SK-N-SH (cell line): ENCODE measurements at regions not wholly inside any gene's neighbourhood (a gene's known extent, or its start where the extent isn't known, plus 50 kb on each side); places are given as distances from the start of the nearest gene placed in this dataset.
A peak's percentile ranks its signal among the peaks of the same experiment; 100 is the strongest.

Source experiments
- CTCF ChIA-PET: fragments of 300-600, 350-600 bp; formaldehyde crosslinking; extraction: SDS; loops from one replicate; lab custom pipeline; 2021; lab: Yijun Ruan, JAX
- POLR2A ChIA-PET: fragments of 350-600 bp; sonication (Branson Sonifier 250); formaldehyde crosslinking; extraction: SDS; loops from one replicate; lab custom pipeline; 2020; ENCODE audit warnings: antibody characterized with exemption, inconsistent platforms; lab: Yijun Ruan, JAX
- DNase-seq: peaks from one replicate; pipeline ENCODE4 v3.0.0; 2012
- H2AFZ ChIP-seq: fragments of 200-600 bp; sonication (generic); 2 replicates; pipeline ENCODE4 v1.8.1; 2016; ENCODE audit warnings: antibody characterized with exemption, mild to moderate bottlenecking, low read depth
- H3F3A ChIP-seq: fragments of 200-600 bp; sonication (generic); replicated peaks from 2 replicates; pipeline ENCODE3; 2016; ENCODE audit warnings: antibody characterized with exemption, mild to moderate bottlenecking; ENCODE audit not compliant: insufficient read depth
- H3K27ac ChIP-seq, 2 experiments: fragments of 200-500 bp in 1 of 2; fragments of 200-600 bp in 1 of 2; sonication (Bioruptor generic) in 1 of 2; sonication (generic), shearing (Covaris generic) in 1 of 2; 2 replicates each; pipeline versions ENCODE4 v1.5.1 to v1.6.1; 2014 to 2016; ENCODE audit warnings: low read depth in 2 of 2, inconsistent platforms in 1 of 2, low read length in 1 of 2, mild to moderate bottlenecking in 1 of 2, mixed read lengths in 1 of 2
- H3K27me3 ChIP-seq: fragments of 200-600 bp; sonication (generic), shearing (Covaris generic); 2 replicates; pipeline ENCODE4 v1.6.1; 2016; ENCODE audit warnings: mixed run types; ENCODE audit not compliant: insufficient read depth
- H3K36me3 ChIP-seq, 2 experiments: fragments of 200-500 bp in 1 of 2; fragments of 200-600 bp in 1 of 2; sonication (Bioruptor generic) in 1 of 2; sonication (generic) in 1 of 2; replicated peaks in 1 of 2; 2 replicates each; pipeline versions ENCODE3 to v1.5.1; 2014 to 2016; ENCODE audit warnings: low read length in 1 of 2, mild to moderate bottlenecking in 1 of 2; ENCODE audit not compliant: insufficient read depth in 2 of 2, control insufficient read depth in 1 of 2
- H3K4me1 ChIP-seq, 2 experiments: fragments of 200-500 bp in 1 of 2; fragments of 200-600 bp in 1 of 2; sonication (Bioruptor generic) in 1 of 2; sonication (generic), shearing (Covaris generic) in 1 of 2; 2 replicates each; pipeline versions ENCODE4 v1.5.1 to v1.6.1; 2014 to 2016; ENCODE audit warnings: low read depth in 1 of 2, low read length in 1 of 2, mixed run types in 1 of 2; ENCODE audit not compliant: insufficient read depth in 2 of 2, control insufficient read depth in 1 of 2
- H3K4me2 ChIP-seq: fragments of 200-600 bp; sonication (generic), shearing (Covaris generic); 2 replicates; pipeline ENCODE4 v1.6.1; 2017; ENCODE audit warnings: mixed run types
- H3K4me3 ChIP-seq, 2 experiments: fragments of 200-500 bp in 1 of 2; fragments of 200-600 bp in 1 of 2; sonication (Bioruptor generic) in 1 of 2; sonication (generic), shearing (Covaris generic) in 1 of 2; 2 replicates each; pipeline versions ENCODE4 v1.5.1 to v1.8.1; 2014 to 2016; ENCODE audit warnings: low read depth in 2 of 2, inconsistent platforms in 1 of 2, low read length in 1 of 2, mild to moderate bottlenecking in 1 of 2, mixed read lengths in 1 of 2, moderate library complexity in 1 of 2
- H3K79me2 ChIP-seq: fragments of 200-600 bp; sonication (generic); 2 replicates; pipeline ENCODE4 v1.8.1; 2017; ENCODE audit warnings: mild to moderate bottlenecking; ENCODE audit not compliant: insufficient read depth
- H3K9ac ChIP-seq: fragments of 200-600 bp; sonication (generic); 2 replicates; pipeline ENCODE4 v1.6.1; 2017; ENCODE audit warnings: mixed run types
- H3K9me2 ChIP-seq: fragments of 200-600 bp; sonication (generic); 2 replicates; pipeline ENCODE4 v1.6.1; 2017; ENCODE audit warnings: mixed run types
- H3K9me3 ChIP-seq: fragments of 200-600 bp; sonication (generic); 2 replicates; pipeline ENCODE4 v1.6.1; 2017; ENCODE audit warnings: mixed run types, mild to moderate bottlenecking, moderate library complexity
- H4K20me1 ChIP-seq: fragments of 200-600 bp; sonication (generic); 2 replicates; pipeline ENCODE4 v1.6.1; 2017; ENCODE audit warnings: mild to moderate bottlenecking, mixed run types; ENCODE audit not compliant: insufficient read depth
- CHD2 ChIP-seq: fragments of 150-350 bp; IDR thresholded peaks from 2 replicates; pipeline ENCODE4 v1.6.1; 2018; ENCODE audit warnings: low read length; ENCODE audit not compliant: partially characterized antibody
- CTCF ChIP-seq: fragments of 200-600 bp; sonication (generic); IDR thresholded peaks from 2 replicates; pipeline ENCODE4 v1.6.1; 2017; ENCODE audit warnings: antibody characterized with exemption, mild to moderate bottlenecking, moderate library complexity
- ELF1 ChIP-seq: IDR thresholded peaks from 2 replicates; pipeline ENCODE4 v1.4.0; 2012
- EP300 ChIP-seq, 2 experiments: IDR thresholded peaks; 2 replicates each; pipeline versions ENCODE4 v1.4.0 to v1.6.1; 2012; ENCODE audit warnings: borderline replicate concordance in 1 of 2, low read depth in 1 of 2, low read length in 1 of 2
- FOSL2 ChIP-seq: IDR thresholded peaks from 2 replicates; pipeline ENCODE4 v1.4.0; 2012; ENCODE audit warnings: low read depth, mild to moderate bottlenecking, moderate library complexity, borderline replicate concordance
- GABPA ChIP-seq: IDR thresholded peaks from 2 replicates; pipeline ENCODE4 v1.4.0; 2012; ENCODE audit warnings: low read depth, mild to moderate bottlenecking
- IRF3 ChIP-seq: fragments of 150-350 bp; IDR thresholded peaks from 2 replicates; pipeline ENCODE4 v1.6.1; 2016; ENCODE audit warnings: mild to moderate bottlenecking, low read depth, low read length
- MEF2A ChIP-seq: IDR thresholded peaks from 2 replicates; pipeline ENCODE4 v1.4.0; 2012; ENCODE audit warnings: low read depth, borderline replicate concordance
- MXI1 ChIP-seq: IDR thresholded peaks from 2 replicates; pipeline ENCODE4 v1.6.1; 2012; ENCODE audit warnings: mild to moderate bottlenecking, low read depth, low read length, improper control_type of control experiment
- NFIC ChIP-seq: IDR thresholded peaks from 2 replicates; pipeline ENCODE4 v1.4.0; 2012; ENCODE audit warnings: borderline replicate concordance
- NRF1 ChIP-seq: IDR thresholded peaks from 2 replicates; pipeline ENCODE4 v1.6.1; 2012; ENCODE audit warnings: low read depth, mild to moderate bottlenecking, low read length
- RAD21 ChIP-seq: IDR thresholded peaks from 2 replicates; pipeline ENCODE4 v1.6.1; 2012; ENCODE audit warnings: mild to moderate bottlenecking, low read length
- RCOR1 ChIP-seq: fragments of 150-350 bp; IDR thresholded peaks from 2 replicates; pipeline ENCODE4 v1.6.1; 2017; ENCODE audit warnings: antibody characterized with exemption, low read length
- REST ChIP-seq: IDR thresholded peaks from 2 replicates; pipeline ENCODE4 v1.6.1; 2012; ENCODE audit warnings: mild to moderate bottlenecking, low read depth, low read length, moderate library complexity
- RFX5 ChIP-seq: IDR thresholded peaks from 2 replicates; pipeline ENCODE4 v1.6.1; 2012; ENCODE audit warnings: mild to moderate bottlenecking, improper control_type of control experiment, low read length
- SIN3A ChIP-seq: IDR thresholded peaks from 2 replicates; pipeline ENCODE4 v1.6.1; 2012; ENCODE audit warnings: low read depth, mild to moderate bottlenecking, low read length, moderate library complexity, borderline replicate concordance
- TAF1 ChIP-seq: IDR thresholded peaks from 2 replicates; pipeline ENCODE4 v1.6.1; 2012; ENCODE audit warnings: low read depth, mild to moderate bottlenecking, low read length, moderate library complexity, borderline replicate concordance
- USF1 ChIP-seq: IDR thresholded peaks from 2 replicates; pipeline ENCODE4 v1.4.0; 2012; ENCODE audit warnings: low read depth, borderline replicate concordance
- USF2 ChIP-seq: fragments of 150-350 bp; IDR thresholded peaks from 2 replicates; pipeline ENCODE4 v1.6.1; 2017; ENCODE audit warnings: antibody characterized with exemption, low read length, low read depth, borderline replicate concordance
- YY1 ChIP-seq: IDR thresholded peaks from 2 replicates; pipeline ENCODE4 v1.4.0; 2012; ENCODE audit warnings: low read depth, mild to moderate bottlenecking
- WGBS: methylation state at CpG from one replicate; pipeline ENCODE4 v1.1.6; 2017; ENCODE audit warnings: low lambda C conversion rate; 5-methylcytosine and 5-hydroxymethylcytosine counted together

- H3K27me3 ChIP-seq: no peaks in the 10 kb centered on the region
- H3K9ac ChIP-seq: no peak overlapping the region
- no peaks in the 10 kb centered on the region for H3K79me2 ChIP-seq
- no peak overlapping the region for H3K4me2 ChIP-seq
- DNase-seq: no peak
- no peak for TF ChIP-seq YY1
- no peak for TF ChIP-seq USF2
- no peak for TF ChIP-seq CHD2
- no peak for TF ChIP-seq ELF1
- no peak for TF ChIP-seq NRF1
- no peak for TF ChIP-seq REST
- no peak for TF ChIP-seq TAF1
- TF ChIP-seq MEF2A: no peak
- no peak overlapping the region for H2AFZ ChIP-seq
- H3K9me3 ChIP-seq: no peaks in the 10 kb centered on the region
- CTCF ChIA-PET: no interaction called here
- no peaks in the 10 kb centered on the region for H3K9me2 ChIP-seq
- WGBS: 11% methylated on average over 4 of the region's 4 CpGs
- H3K4me1 ChIP-seq: no peaks in the 10 kb centered on the region
- H3F3A ChIP-seq: peaks cover 3% of the 10 kb centered on the region
- H4K20me1 ChIP-seq: no peaks in the 10 kb centered on the region
- no peaks in the 10 kb centered on the region for H3K36me3 ChIP-seq
- H3K27ac ChIP-seq: no peak overlapping the region
- POLR2A ChIA-PET: no interaction called here
- no peak overlapping the region for H3K4me3 ChIP-seq
Observed at GRCh38 chr6:74448850-74449249, 752.8 kb downstream of the CD109 start.

- no peaks in the 10 kb centered on the region for H3K27me3 ChIP-seq
- H3K9me2 ChIP-seq: no peaks in the 10 kb centered on the region
- 0 out of 2 replicates have a peak overlapping the region, but pooled peaks have one; percentile 44 for H2AFZ ChIP-seq
- H3K36me3 ChIP-seq: no peaks in the 10 kb centered on the region
- no peak for DNase-seq
- CTCF ChIA-PET: no interaction called here
- no peak overlapping the region for H3K4me3 ChIP-seq
- H4K20me1 ChIP-seq: no peaks in the 10 kb centered on the region
- H3K9ac ChIP-seq: no peak overlapping the region; the same call in 1 of the 2 replicates
- H3K9me3 ChIP-seq: no peaks in the 10 kb centered on the region
- WGBS: 3% methylated on average over 5 of the region's 5 CpGs
- no peak overlapping the region; a peak in 1 of 4 replicates for H3K27ac ChIP-seq
- POLR2A ChIA-PET: no interaction called here
- H3K4me2 ChIP-seq: peak overlapping the region; percentile 37; the same call in 1 of the 2 replicates
- peaks cover 3% of the 10 kb centered on the region for H3F3A ChIP-seq
- H3K4me1 ChIP-seq: no peaks in the 10 kb centered on the region
- no peaks in the 10 kb centered on the region for H3K79me2 ChIP-seq
- TF ChIP-seq EP300 (IDR thresholded peaks at IDR 0.05; ENCODE audit: borderline replicate concordance in 1 of 2, low read depth in 1 of 2, low read length in 1 of 2) (no peak), MEF2A (no peak), RFX5 (no peak), FOSL2 (no peak), NFIC (no peak), ELF1 (no peak), USF1 (no peak), RCOR1 (no peak), CTCF (no peak), RAD21 (no peak), IRF3 (no peak), CHD2 (no peak), GABPA (no peak), SIN3A (no peak), MXI1 (no peak)
Observed at GRCh38 chr6:74447013-74447412, 751.0 kb downstream of the CD109 start.
